DMS53 treated with DMSO at 0.1 percent for 48 hours (cell line): ENCODE measurements at regions not wholly inside any gene's neighbourhood (a gene's known extent, or its start where the extent isn't known, plus 50 kb on each side); places are given as distances from the start of the nearest gene placed in this dataset.

Source experiments
- DNase-seq: peaks from one replicate; lab custom pipeline; 2025; ENCODE audit not compliant: unreplicated experiment; lab: John Stamatoyannopoulos, UW

DNA sequence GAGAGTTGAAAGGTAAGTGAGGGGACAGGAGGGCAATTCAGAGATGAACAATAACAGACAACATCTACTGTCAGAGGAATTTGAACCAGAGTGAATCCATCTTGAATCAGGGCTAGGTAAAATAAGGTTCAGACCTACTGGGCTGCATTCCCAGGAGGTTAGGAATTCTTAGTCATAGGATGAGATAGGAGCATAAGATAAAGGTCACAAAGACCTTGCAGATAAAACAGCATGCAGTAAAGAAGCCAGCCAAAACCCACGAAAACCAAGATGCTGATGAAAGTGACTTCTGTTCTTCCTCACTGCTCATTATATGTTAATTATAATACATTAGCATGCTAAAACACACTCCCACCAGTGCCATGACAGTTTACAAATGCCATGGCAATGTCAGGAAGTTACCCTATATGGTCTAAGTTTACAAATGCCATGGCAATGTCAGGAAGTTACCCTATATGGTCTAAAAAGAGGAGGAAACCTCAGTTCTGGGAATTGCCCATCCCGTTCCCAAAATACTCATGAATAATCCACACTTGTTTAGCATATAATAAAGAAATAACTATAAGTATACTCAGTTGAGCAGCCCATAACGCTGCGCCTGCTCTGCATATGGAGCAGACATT, 248.5 kb downstream of the HAO1 start:
- no peak for DNase-seq

DNA sequence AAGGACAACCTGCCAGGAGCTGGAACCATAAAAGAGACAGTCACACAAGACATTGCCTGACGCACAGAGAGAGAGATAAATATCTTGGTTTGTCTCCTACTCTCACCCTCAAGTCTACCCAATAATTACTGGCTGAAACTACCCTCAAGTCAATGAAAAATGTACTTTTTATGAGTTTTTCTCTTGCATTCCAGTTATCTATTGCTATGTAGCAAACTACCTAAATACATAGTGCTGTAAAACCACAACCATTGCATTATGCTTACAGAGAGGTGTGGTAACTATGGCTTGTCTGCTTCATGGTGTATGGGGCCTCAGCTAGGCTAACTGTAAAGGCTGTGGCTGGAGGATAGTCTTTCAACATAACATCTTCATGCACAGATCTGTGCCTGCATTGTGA, 247.8 kb downstream of the HAO1 start:
- DNase-seq = no peak

DNA sequence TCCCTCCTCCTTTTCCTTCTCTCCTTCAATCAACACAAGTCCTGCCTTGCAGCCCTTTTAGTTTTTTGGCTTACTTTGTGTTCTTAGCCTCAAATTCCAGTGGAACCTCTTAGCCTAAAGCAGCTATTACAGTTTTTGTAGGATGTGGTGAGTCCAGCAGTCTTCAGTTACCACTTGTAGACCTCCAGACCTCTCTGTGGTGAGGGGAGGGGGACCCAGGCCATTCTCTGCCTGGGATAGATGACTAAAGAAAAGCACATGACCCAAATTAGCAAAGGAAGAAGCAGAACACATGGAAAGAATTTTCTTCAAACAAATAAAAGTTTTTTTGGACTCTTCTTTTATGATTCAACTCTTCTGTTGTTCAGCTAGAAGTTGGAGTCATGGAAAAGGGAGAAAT, 246.5 kb downstream of the HAO1 start:
- no peak for DNase-seq

DNA sequence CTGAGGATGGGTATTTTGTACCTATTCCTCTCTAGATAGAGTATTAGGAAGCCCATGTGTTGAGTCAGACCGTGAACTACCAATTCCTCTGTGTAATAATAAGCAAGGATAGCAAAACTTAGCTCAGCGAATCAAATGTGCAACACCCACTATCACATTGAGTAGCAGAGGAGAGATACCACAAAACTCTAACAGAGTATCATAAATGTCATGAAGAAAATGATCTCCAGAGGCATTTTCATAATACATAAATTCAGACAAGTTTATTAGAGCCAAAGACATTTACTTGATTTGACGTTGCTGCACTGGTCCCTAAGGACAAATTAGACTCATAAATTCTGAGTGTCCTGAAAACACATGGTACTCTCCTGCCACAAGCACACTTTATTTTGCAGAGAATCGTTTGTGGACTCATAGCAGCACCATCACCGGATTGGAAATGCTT, 245.2 kb downstream of the HAO1 start:
- DNase-seq = no peak

DNA sequence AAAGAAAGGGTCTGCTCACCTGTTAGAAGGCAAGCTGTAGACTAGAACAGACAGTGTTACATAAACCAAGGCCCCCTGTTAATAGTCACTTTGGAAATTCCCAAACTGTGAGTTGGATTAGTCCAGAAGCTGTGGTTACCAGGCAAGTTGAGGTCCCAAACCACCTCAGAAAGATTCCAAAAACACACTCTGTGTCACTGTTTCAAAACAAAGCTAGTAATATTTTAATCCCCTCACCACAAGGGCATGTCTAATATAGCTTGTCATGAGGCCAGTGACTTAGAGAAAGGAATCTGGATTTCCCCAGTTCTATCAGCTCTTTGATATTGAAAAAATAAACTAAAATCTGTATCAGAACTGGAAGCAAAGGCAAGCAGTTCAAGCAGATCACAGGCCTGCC, 244.6 kb downstream of the HAO1 start:
- no peak for DNase-seq

DNA sequence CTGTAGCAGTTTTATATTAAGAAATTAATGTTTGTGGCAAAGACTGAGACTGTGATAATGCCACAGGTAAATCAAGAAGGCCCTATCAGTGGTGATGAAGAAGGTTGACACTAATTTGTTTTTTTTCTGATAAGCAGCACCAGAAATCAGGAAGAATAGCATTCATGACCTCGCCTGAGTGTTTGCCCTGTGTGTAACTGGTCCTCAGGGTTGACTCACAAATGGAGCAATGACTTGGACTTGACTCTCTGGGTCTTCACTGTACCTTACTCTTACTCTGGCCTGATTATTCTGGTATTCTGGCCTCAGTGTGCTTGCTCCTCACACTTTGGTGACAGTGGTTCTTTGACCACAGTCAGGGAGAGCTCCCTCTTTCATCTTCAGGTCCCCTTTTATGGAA, 243.9 kb downstream of the HAO1 start:
- DNase-seq = peak; percentile 16

DNA sequence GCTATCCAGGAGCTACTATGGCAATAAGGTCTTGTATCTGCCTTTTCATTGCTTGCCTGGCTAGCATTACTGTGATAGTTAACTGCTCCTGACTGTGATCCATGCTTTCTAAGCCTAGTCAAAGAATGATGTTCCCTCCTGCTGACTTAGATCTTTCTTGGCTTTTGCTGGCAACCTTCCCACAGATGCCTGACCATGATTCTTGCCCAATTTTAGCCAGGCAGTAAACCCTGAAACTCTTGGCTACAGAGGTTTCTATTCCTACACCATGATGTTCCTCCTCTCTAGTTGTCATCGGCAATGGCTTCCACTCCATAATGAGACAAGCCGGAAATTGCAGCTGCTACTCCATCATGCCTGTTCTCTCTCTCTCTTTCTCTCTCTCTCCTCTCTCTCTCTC, 238.1 kb downstream of the HAO1 start:
- DNase-seq = peak; percentile 50

DNA sequence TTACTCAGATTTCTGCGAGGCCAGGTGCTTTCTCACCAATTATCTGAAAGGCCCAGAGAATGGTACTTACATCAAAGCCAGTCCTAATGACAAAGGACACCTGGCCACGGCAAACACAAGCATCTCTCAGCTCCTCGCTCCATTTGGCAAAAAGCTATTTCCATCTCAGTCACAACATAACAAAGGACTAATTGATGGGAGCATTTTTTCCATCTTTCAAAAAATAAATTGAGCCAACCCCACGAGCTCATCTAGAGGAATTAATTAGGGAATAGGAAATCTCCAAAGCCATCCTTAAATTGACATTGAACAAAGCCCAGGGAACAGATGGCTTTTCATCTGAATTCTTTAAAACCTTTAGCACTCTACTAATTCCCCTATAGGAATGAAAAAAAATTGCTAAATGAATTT, 236.7 kb downstream of the HAO1 start:
- peak; percentile 95 for DNase-seq

DNA sequence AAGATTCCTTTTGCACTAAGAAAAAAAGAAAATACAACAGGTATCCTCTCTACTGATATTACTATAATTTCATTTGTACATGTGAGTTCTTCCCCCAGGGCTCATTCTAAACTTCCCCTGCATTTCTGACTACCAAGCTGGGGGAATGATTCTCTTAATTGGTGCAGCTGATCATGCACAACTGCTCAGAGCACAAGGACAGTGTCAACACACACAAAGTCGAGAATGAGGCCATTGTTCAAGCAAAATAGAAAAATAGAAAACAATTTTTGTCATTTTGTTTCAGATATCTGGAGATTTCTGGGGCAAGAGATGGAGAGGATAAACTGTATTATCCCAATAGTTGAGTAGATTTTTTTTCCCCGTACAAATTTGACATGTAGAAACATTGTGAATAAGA, 236.3 kb downstream of the HAO1 start:
- DNase-seq = peak; percentile 74

DNA sequence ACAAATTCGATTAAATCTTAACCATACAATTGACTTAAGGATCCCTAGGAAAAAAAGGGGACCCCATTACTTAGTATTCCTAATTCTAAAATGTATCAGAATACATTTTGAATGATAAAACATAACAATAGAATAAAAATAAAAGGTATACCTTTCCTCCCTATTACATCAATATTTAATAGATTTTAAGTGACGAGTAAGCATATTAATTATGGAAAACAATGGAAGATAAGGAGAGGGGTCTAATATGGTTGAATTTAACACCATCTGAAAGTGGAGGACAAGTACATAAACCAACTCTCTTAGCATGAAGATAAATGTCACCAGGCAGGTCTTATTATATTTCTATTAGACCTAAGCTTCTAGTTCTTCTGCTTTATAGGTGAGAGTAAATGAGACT, 232.1 kb downstream of the HAO1 start:
- no peak for DNase-seq

DNA sequence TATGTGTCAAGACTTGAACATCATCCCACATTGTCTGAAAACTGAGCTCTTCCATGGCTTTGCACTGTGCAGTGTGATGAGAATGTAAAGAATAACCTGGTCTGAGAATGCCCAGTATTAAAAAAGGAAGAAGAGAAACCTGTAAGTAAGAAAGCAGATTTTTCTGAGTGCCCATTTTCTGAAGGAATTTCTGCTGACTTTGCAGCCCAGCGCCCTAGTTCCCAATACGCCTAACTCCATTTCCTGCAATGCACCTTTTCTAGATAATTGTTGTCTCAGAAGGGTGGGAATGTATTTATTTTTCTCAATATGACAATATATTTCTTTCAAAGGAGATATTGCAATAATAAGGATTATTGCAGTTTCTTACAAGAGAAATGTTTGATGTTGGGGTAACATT, 231.5 kb downstream of the HAO1 start:
- no peak for DNase-seq

DNA sequence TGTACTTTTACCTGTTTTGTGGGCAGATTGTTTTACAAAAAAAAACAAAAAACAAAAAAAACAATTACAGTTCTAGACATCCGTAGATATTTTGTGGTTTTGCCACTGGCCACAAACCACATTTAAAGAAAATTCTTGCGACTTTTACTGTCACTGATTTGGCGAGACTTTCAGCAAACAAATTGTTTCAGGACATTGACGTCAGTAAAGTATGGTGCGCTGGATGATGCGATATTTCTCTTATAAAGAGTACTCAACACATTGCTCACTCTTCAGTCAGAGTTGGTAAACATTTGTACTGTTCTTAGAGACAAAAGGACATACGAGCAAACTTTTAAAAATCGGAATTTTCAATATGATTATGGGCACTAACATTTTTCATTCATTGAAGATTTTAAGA, 229.8 kb downstream of the HAO1 start:
- DNase-seq = peak; percentile 94

DNA sequence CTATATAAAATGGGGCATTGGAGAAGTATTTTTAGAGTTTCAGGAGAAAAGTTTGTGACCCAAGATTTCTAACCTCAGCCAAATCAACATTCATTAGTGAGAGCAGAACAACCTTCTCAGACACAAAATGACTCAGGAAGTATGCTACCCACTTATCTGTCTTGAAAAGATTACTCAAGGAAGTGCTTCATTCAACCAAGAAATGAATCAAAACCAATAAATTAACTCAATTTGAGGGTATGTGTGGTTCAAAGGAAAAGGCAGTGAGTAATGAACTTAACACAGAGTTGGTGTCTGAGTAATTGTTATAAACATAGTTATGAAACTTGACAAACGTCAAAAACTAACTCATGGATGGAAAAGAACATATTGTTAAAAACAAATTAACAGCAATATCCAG, 227.6 kb downstream of the HAO1 start:
- no peak for DNase-seq

DNA sequence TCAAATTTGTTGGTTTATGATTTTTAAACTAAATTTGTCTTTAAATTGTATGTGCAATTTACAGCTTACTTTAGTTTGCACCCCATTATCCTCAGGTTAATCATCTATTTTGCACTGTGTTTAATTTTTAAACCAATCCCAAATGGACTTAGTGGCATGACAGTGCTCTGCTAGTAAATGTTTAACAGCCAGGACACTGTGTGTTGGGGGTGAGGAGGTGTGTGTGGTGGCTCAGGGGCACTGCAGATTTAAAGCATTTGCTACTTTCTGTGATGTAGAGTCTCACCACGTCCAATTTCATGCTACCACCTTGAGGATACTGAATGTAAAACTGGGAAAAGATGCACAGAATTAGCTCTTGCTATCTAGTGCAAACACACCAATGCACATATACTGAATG, 225.7 kb downstream of the HAO1 start:
- DNase-seq = peak; percentile 89

DNA sequence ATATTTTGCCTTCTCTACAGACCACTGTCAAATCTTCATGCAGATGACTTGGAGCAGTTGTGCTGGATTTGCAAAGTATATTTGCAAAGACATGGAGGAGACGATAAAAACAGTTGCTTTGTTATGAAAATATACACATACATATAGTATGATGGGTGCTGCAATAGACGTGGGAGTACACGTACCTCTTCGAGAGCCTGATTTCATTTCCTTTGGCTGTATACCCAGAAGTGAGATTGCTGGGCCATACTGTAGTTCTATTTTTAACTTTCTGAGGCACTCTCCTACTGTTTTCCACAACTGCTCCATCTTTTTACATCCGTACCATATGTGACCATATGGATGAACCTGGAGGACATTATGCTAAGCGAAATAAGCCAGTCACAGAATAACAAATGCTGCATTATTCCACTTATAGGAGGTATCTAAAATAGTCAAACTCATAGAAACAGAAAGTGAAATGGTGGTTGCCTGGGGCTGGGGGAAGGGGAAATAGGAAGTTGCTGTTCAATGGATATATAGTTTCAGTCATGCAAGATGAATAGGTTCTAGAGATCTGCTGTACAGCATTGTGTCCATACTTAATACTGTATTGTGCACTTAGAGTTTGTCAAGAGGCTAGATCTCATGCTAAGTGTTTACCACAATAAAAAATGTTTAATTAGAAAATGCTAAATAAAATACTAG, 223.8 kb downstream of the HAO1 start:
- peak; percentile 5 for DNase-seq

DNA sequence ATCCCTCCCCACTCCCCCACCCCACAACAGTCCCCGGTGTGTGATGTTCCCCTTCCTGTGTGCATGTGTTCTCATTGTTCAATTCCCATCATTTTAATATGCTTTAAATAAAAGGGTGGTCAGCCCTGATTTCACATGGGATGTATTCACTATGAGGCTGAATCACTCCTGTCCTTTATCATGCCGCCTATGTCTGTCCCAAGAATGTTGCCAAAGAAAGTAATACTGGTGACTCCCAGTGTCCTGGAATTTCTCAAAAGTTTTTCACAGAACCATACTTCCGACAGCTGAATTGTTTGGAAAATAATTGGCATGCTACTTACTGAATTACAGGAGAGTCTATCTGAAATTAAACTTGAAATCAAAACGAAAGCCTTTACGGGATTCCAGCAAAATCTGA, 217.7 kb downstream of the HAO1 start:
- no peak for DNase-seq

DNA sequence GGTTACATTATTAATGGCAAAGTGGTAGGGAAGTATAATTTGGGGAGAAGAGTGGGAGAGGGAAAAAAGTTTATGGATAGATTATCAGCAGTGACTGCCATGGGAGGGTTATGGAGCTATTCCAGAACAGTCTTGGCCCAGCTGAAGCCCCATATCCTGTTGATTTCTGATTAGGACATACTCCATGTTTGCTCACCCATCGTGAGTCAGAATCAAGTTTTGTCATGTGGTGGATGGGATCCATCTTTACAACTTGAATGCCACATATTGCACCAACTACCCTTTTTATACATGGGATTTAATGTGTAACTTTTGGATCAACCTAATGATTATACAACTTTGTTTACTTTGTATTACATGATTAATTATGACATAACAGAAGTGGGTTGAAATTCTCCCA, 217.0 kb downstream of the HAO1 start:
- no peak for DNase-seq

DNA sequence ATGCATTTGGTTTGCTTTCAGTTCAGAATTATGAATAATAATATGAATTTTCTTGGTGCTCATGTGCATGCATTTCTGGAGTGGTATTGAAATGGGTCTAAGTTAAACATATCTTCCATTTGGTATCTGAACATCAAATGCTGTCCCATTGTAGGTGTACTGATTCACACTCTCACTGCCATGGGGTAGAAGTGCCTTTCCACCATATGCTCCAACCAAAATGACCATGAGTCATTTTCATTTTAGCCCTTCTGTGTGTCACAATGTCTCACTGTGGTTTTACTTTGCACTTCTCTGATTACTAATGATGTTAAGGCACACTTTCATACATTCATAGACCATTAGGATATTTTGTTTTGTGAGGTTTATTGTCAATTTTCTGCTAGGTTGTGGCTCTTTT, 211.9 kb downstream of the HAO1 start:
- no peak for DNase-seq

DNA sequence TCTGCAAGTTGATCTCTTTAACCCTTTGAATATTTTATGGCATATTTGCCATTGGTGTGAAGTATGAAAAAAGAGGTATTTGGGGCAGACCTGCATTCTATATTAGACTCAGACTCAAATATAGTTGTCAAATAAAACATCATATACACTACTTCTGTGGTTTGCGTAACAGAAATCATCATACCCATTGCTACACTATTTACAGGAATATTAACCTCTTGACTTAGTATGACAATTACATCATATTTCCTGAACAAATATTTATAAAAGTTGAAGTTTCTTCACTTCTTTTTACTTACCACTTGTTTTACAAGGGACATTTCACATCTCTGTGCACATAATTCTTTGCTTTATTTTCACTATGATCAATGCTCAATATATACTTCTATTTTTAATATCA, 206.0 kb downstream of the HAO1 start:
- peak; percentile 19 for DNase-seq

DNA sequence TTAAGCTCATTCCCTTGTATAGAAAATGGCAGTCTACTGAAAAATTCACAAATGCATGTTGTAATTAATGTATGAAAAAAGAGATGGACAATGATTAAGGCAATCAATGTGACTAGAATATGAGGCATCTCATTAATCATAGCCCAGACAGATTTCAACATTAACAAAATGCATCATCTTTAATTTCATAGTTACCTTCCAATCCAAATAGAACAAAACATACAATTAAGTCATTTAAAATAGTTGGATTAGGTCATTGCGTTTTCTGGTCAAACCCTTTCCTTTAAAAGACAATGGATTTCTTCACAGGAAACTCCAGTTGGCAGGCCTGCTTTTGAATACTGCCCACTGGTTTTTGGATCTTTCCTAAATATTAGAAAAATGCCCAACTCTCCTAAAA, 203.9 kb downstream of the HAO1 start:
- no peak for DNase-seq

DNA sequence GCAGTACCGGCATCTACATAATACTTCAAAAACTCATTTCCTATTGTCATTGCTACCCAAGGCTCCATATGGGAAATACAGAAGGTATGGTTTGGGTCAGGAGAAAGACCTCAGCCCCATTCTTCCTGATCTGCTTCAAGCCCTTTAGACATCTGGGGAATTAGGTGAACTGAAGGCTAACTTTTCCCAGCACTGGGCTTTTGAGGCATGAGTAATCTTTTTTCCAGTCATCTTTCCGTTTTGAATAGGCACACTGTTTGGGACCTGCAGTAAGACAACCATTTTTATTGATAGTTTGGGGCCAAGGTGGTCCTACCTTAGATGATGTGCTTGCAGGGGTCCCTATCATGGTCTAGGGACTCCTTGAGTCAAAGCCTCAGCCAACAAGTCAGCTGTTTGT, 198.4 kb downstream of the HAO1 start:
- no peak for DNase-seq

DNA sequence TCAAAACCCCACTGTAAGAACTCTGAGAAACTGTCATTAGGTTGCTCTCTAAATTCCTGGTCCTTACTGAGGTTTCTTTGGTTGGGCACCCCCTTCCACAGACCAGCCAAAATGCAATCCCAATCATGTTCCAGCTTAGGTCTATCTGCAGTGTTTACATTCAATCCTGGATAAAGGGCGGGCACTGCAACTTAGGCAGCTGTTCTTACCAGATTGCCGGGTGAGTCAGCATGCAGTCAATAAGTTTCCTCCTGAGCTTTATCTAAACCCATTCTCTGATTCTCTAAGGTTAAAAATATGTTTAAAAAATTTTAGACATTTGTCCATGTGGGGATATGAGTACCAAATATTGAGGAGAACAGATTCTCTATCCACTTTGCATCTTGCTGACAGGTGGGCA, 197.8 kb downstream of the HAO1 start:
- DNase-seq = peak; percentile 54

DNA sequence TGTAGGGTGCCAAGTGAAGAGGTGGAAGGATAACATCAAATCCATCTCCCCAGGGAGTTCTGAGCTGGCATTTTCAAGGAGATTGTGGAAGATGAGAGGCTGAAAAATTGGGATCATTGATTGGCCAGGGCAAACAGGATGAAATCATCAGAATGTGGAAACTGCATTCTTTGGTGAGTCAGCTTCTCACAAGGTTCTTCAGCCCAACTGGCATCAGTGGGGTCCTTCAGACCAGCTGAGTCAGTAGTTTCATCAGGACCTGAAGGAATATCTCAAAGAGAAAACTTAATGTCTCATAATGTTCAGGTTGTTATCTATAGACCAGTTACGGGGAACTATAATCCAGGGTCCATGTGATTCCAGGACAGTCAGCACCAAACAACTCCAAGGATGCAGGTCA, 195.8 kb downstream of the HAO1 start:
- DNase-seq = no peak
